Transverse colon (tissue), 3 donors: ENCODE measurements at regions not wholly inside any gene's neighbourhood (a gene's known extent, or its start where the extent isn't known, plus 50 kb on each side); places are given as distances from the start of the nearest gene placed in this dataset.

Experiments
- CTCF ChIP-seq, 5 experiments: fragments of 200-600 bp in 3 of 5; fragments of 450-650 bp in 2 of 5; sonication (generic) in 3 of 5; IDR thresholded peaks; 1 replicate in 2 of 5; 2 replicates in 3 of 5; pipeline ENCODE4 v1.5.1; 2016 to 2017; ENCODE audit warnings: antibody characterized with exemption in 5 of 5, inconsistent platforms in 3 of 5, mild to moderate bottlenecking in 2 of 5, moderate library complexity in 1 of 5
- EP300 ChIP-seq: sonication (generic); formaldehyde crosslinking; IDR thresholded peaks from one replicate; pipeline ENCODE4 v1.6.1; 2017; ENCODE audit warnings: antibody characterized with exemption, low read depth
- POLR2A ChIP-seq: fragments of 450-650 bp; IDR thresholded peaks from one replicate; pipeline ENCODE4 v1.6.1; 2016; ENCODE audit warnings: antibody characterized with exemption, mild to moderate bottlenecking, moderate library complexity

GRCh38 chr10:57963546-57963945 lies 304.1 kb downstream of the IPMK start:
- TF ChIP-seq EP300 (no peak), CTCF (IDR thresholded peaks at IDR 0.05) (no peak), POLR2A (no peak)
